GM10266 (cell line): ENCODE measurements at regions not wholly inside any gene's neighbourhood (a gene's known extent, or its start where the extent isn't known, plus 50 kb on each side); places are given as distances from the start of the nearest gene placed in this dataset.

ENCODE experiments used
- DNase-seq: peaks from one replicate; pipeline ENCODE4 v3.0.0; 2012; ENCODE audit errors: extremely low spot score
- TF ChIP-seq, protein P1 (sequence below): IDR thresholded peaks from 2 replicates; pipeline ENCODE4 v1.5.1; 2012; ENCODE audit warnings: mild to moderate bottlenecking, low read depth; ENCODE audit not compliant: control insufficient read depth, insufficient read depth; ENCODE audit errors: missing control alignments

- no peak for DNase-seq
- TF ChIP-seq, protein P1, sequence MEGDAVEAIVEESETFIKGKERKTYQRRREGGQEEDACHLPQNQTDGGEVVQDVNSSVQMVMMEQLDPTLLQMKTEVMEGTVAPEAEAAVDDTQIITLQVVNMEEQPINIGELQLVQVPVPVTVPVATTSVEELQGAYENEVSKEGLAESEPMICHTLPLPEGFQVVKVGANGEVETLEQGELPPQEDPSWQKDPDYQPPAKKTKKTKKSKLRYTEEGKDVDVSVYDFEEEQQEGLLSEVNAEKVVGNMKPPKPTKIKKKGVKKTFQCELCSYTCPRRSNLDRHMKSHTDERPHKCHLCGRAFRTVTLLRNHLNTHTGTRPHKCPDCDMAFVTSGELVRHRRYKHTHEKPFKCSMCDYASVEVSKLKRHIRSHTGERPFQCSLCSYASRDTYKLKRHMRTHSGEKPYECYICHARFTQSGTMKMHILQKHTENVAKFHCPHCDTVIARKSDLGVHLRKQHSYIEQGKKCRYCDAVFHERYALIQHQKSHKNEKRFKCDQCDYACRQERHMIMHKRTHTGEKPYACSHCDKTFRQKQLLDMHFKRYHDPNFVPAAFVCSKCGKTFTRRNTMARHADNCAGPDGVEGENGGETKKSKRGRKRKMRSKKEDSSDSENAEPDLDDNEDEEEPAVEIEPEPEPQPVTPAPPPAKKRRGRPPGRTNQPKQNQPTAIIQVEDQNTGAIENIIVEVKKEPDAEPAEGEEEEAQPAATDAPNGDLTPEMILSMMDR: no peak
These were observed 486.6 kb upstream of the CDH11 start for GRCh38 chr16:65608455-65608854.

GRCh38 chr16:65604771-65605170 is 482.9 kb upstream of the CDH11 start:
- DNase-seq: no peak
- TF ChIP-seq, protein P1: no peak

DNA sequence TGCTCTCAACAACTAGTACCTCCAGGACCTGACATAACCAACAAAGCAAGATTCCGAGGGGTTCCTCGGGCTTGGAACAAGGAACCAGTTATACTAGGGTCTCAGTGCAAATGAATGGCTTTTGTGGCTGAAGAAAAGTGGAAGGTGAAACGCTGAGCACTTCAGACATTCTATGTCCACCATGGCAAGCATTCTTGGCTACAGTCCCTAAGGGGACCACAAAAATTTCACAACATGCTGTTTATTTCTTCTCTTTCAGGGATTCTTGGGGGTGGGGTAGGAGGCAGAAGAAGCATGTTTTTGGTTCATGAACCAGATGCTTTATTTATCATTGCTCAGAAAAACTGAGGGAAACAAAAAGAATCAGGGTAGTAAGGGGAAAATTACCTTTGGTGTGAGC is 479.9 kb upstream of the CDH11 start:
- DNase-seq: no peak
- TF ChIP-seq, protein P1: no peak

DNA sequence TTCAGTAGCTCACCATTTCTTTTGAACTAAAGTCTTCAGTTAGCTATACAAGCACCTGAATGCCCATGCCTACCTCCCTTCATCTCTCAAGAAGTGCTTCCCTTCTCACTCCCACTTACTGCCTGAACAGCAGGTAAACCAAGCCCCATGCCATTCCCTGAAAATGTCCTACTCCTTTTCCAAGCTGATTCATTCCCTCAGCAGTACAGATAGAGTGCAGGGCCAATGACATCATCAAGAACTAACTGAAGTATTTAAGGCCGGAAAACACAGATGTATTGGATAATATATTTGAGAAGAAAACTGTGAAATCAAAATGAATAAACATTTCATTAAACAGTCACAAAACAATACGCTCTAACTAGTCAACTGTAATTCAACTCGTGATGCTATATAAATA is 478.8 kb upstream of the CDH11 start:
- DNase-seq: no peak
- TF ChIP-seq, protein P1: no peak

DNA sequence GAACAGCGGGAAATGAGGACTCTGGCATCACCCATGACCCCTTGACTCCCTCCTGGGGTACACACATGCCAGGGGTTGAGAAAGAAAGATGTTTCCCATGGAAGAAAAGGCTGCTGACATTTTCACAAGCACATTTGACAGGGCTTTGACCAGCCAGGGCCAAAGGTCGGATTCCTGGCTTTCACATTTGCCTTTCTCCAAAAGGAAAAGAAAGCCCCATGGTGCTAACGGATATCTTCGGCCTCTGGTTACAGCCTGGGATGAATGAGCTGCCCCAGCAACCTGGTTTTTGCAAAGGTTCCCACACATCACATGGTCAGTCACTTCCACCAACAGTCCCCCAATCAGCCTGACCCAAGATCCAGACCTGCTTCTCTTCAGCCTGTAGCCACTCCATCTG is 478.2 kb upstream of the CDH11 start:
- DNase-seq: no peak
- TF ChIP-seq, protein P1: no peak

DNA sequence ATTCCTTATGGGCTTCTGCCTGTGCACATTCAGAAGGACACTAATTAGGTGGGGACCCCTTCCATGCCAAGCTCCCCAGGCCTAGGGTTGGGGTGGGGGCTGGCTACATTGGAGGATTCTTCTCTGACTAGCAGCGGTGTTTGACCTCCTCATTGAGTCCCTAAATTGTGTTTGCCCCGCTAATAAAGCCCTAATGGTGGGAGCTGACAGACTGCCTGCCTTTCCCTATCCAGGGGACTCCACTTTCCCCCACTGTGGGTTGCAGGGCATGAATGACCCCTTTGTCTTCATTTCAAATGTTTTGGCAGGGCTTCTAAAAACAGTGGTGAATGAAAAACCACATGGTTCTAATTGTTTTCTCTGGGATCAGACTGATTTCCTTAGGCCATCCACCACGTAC is 476.8 kb upstream of the CDH11 start:
- no peak for DNase-seq
- TF ChIP-seq, protein P1: no peak

GRCh38 chr16:65583498-65583897 is 461.6 kb upstream of the CDH11 start:
- TF ChIP-seq, protein P1: no peak
- no peak for DNase-seq
